OCI-LY7 (cell line): ENCODE measurements at regions not wholly inside any gene's neighbourhood (a gene's known extent, or its start where the extent isn't known, plus 50 kb on each side); places are given as distances from the start of the nearest gene placed in this dataset.

Source experiments
- BruUV-seq: library from RNA; stranded (reverse); fragments of 400-500 nt; replicated peaks from 2 replicates; lab custom pipeline; 2021; lab: Mats Ljungman, UMichigan
- CTCF ChIA-PET: fragments of 300-600 bp; sonication (Branson Sonifier 250); formaldehyde crosslinking; loops from one replicate; lab custom pipeline; 2022; ENCODE audit warnings: antibody characterized with exemption; ENCODE audit not compliant: unreplicated experiment; lab: Charles Lee
- POLR2A ChIA-PET: fragments of 300-600 bp; sonication (Branson Sonifier 250); formaldehyde crosslinking; loops from one replicate; lab custom pipeline; 2022; ENCODE audit warnings: antibody characterized with exemption; lab: Charles Lee
- DNase-seq: peaks from one replicate; pipeline ENCODE4 v3.0.0-alpha.2; 2015; ENCODE audit warnings: low spot score
- H2AFZ ChIP-seq: fragments of 200-600 bp; sonication (generic), shearing (Covaris generic); 2 replicates; pipeline ENCODE4 v1.6.1; 2014; ENCODE audit warnings: mild to moderate bottlenecking, antibody characterized with exemption, low read length, moderate library complexity
- H3K27ac ChIP-seq: fragments of 200-600 bp; sonication (generic); 2 replicates; pipeline ENCODE4 v1.5.1; 2014; ENCODE audit warnings: mixed run types, low read depth, mild to moderate bottlenecking, moderate library complexity, low read length, inconsistent platforms; ENCODE audit not compliant: poor library complexity, severe bottlenecking
- H3K36me3 ChIP-seq: fragments of 200-600 bp; sonication (generic); 2 replicates; pipeline ENCODE4 v1.6.1; 2014; ENCODE audit warnings: mild to moderate bottlenecking, antibody characterized with exemption, low read length, moderate library complexity, mixed read lengths; ENCODE audit not compliant: insufficient read depth
- H3K4me1 ChIP-seq: fragments of 200-600 bp; sonication (generic); 2 replicates; pipeline ENCODE4 v1.5.1; 2014; ENCODE audit warnings: mild to moderate bottlenecking, low read length; ENCODE audit not compliant: insufficient read depth, poor library complexity, severe bottlenecking
- H3K4me2 ChIP-seq: fragments of 200-600 bp; sonication (generic); 2 replicates; pipeline ENCODE4 v1.6.1; 2014; ENCODE audit warnings: mild to moderate bottlenecking, low read length
- H3K4me3 ChIP-seq: fragments of 200-600 bp; sonication (generic); 2 replicates; pipeline ENCODE4 v1.5.1; 2014; ENCODE audit warnings: mild to moderate bottlenecking, low read depth, low read length; ENCODE audit not compliant: poor library complexity, severe bottlenecking
- H3K79me2 ChIP-seq: fragments of 200-600 bp; sonication (generic); 2 replicates; pipeline ENCODE4 v1.6.1; 2016; ENCODE audit warnings: low read depth, mild to moderate bottlenecking, low read length, moderate library complexity, mixed read lengths; ENCODE audit not compliant: insufficient read depth
- H3K9me2 ChIP-seq: fragments of 200-600 bp; sonication (generic); 2 replicates; pipeline ENCODE4 v1.6.1; 2016; ENCODE audit warnings: mild to moderate bottlenecking, low read length, mixed read lengths; ENCODE audit not compliant: insufficient read depth
- H3K9me3 ChIP-seq: fragments of 200-600 bp; sonication (generic); 2 replicates; pipeline ENCODE4 v1.6.1; 2014; ENCODE audit warnings: mild to moderate bottlenecking, mixed run types, low read length, mixed read lengths
- H4K20me1 ChIP-seq: fragments of 200-600 bp; sonication (generic); 2 replicates; pipeline ENCODE4 v1.6.1; 2014; ENCODE audit warnings: mild to moderate bottlenecking, antibody characterized with exemption, low read length, moderate library complexity, mixed read lengths; ENCODE audit not compliant: insufficient read depth
- EZH2phosphoT487 ChIP-seq: fragments of 200-600 bp; sonication (generic); IDR thresholded peaks from 2 replicates; pipeline ENCODE4 v1.6.1; 2018; ENCODE audit warnings: low read depth, borderline replicate concordance, mild to moderate bottlenecking, mixed run types, antibody characterized with exemption, low read length, moderate library complexity, mixed read lengths
- intact Hi-C: fragments of 100-400 bp; cut with micrococcal nuclease; formaldehyde crosslinking; loops from one replicate; pipeline ENCODE4 v1.10.0; 2022; ENCODE audit not compliant: unreplicated experiment
- TF ChIP-seq, protein P1 (sequence below): fragments of 200-600 bp; sonication (generic); conservative IDR thresholded peaks from 2 replicates; pipeline ENCODE4 v1.5.1; 2014; ENCODE audit warnings: mild to moderate bottlenecking, antibody characterized with exemption, low read length, moderate library complexity, mixed read lengths

DNA sequence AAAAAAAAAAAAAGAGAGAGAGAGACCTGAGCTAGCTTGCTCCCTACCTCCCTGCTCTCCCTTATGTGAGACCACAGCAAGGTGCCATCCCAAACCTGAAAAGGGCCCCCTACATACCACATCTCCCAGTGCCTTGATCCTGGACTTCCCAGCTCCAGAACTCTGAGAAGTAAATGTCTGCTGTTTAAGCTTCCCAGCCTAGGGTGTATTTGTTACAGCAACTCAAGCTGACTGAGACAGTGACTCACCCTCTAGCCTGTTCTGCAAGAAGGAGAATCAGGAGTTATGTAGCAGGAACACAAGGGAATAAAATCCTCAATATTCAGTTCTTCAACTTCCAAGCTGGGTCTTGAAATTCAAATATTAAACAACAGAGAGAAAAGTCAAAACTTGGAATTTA, 52.1 kb upstream of the TMEM72 start:
- Histone ChIP-seq H3K4me1 (no peaks in the 10 kb centered on the region), H3K9me2 (no peaks in the 10 kb centered on the region), H3K4me3 (no peak overlapping the region), H4K20me1 (no peaks in the 10 kb centered on the region), H3K79me2 (no peaks in the 10 kb centered on the region), H2AFZ (no peak overlapping the region), H3K4me2 (no peak overlapping the region), H3K27ac (no peak overlapping the region), H3K9me3 (no peaks in the 10 kb centered on the region), H3K36me3 (no peaks in the 10 kb centered on the region)
- no peak for DNase-seq
- intact Hi-C loops = no loop called here
- POLR2A ChIA-PET = interaction anchor here (0.6 kb wide), 1 partner anchor 44 kb away, joined by 3 read pairs; no protein-coding TSS in a partner anchor
- no TSS peak for BruUV-seq
- no peak for TF ChIP-seq EZH2phosphoT487
- TF ChIP-seq, protein P1, sequence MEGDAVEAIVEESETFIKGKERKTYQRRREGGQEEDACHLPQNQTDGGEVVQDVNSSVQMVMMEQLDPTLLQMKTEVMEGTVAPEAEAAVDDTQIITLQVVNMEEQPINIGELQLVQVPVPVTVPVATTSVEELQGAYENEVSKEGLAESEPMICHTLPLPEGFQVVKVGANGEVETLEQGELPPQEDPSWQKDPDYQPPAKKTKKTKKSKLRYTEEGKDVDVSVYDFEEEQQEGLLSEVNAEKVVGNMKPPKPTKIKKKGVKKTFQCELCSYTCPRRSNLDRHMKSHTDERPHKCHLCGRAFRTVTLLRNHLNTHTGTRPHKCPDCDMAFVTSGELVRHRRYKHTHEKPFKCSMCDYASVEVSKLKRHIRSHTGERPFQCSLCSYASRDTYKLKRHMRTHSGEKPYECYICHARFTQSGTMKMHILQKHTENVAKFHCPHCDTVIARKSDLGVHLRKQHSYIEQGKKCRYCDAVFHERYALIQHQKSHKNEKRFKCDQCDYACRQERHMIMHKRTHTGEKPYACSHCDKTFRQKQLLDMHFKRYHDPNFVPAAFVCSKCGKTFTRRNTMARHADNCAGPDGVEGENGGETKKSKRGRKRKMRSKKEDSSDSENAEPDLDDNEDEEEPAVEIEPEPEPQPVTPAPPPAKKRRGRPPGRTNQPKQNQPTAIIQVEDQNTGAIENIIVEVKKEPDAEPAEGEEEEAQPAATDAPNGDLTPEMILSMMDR = no peak
- CTCF ChIA-PET = no interaction called here

DNA sequence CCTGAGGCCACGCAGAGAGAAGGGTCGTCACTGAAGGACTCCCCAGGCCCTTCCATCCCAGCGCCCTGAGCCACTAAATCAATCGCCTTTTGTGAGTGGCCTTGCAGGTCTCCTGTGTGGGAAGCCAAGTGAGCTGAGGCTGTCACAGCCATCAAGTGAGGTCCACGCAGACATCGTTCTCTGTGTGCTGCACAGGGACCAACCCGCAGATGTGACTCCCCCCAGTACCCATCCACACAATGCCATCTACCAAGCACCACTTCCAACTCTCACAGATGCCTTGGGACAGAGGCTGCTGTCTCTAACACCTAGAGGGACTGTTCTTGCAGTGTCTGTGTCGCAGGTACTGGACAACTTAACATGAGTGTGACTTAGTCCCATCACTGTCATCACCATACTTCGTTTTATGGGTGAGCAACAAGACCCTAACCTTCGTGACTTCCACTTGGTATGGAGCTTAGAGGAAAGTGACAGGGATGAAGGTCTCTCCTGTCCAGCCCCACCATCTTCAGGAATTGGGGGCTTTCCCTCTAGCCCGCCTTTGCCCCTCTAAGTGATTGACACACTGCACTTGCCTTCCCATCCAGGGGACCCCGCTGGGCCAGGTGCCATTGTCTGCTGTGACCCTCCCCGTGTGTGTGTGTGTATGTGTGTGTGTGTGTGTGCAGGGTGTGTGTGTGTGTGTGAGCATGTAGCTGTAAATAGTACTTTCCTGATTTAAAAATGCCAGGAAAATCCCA, 51.4 kb upstream of the TMEM72 start:
- DNase-seq = no peak
- ChIA-PET POLR2A (no interaction called here), CTCF (no interaction called here)
- no peak overlapping the region for H3K4me3 ChIP-seq
- H3K36me3 ChIP-seq = no peaks in the 10 kb centered on the region
- no peaks in the 10 kb centered on the region for H3K9me2 ChIP-seq
- intact Hi-C loops = no loop called here
- H3K27ac ChIP-seq = no peak overlapping the region
- H3K79me2 ChIP-seq = no peaks in the 10 kb centered on the region
- no peaks in the 10 kb centered on the region for H3K9me3 ChIP-seq
- no peaks in the 10 kb centered on the region for H4K20me1 ChIP-seq
- no TSS peak for BruUV-seq
- TF ChIP-seq EZH2phosphoT487 = no peak
- TF ChIP-seq, protein P1 = no peak
- no peaks in the 10 kb centered on the region for H3K4me1 ChIP-seq
- no peak overlapping the region for H3K4me2 ChIP-seq
- H2AFZ ChIP-seq = no peak overlapping the region
